Jurkat, Clone E6-1 (cell line): ENCODE measurements at regions not wholly inside any gene's neighbourhood (a gene's known extent, or its start where the extent isn't known, plus 50 kb on each side); places are given as distances from the start of the nearest gene placed in this dataset.
"Not testable (repeated sequence)": the region's sequence is repeated elsewhere in the genome, so short reads cannot be mapped to it uniquely, and the experiment has no call there.

Source experiments
- DNase-seq: peaks from one replicate; pipeline ENCODE4 v3.0.0-alpha.2; 2011; ENCODE audit warnings: low read depth, low spot score
- H3K4me3 ChIP-seq: 2 replicates; pipeline ENCODE4 v1.5.1; 2011; ENCODE audit warnings: mild to moderate bottlenecking, low read length, control low read depth, moderate library complexity

- no peak for DNase-seq
- no peak overlapping the region for H3K4me3 ChIP-seq
These were observed 160.6 kb downstream of the TUBA3C start for GRCh38 chr13:19020988-19021387.

- H3K4me3 ChIP-seq = no peak overlapping the region
- DNase-seq = no peak
These were observed 183.2 kb downstream of the TUBA3C start for GRCh38 chr13:18998389-18998788.

- DNase-seq = no peak
- no peak overlapping the region for H3K4me3 ChIP-seq
These were observed 185.0 kb downstream of the TUBA3C start for GRCh38 chr13:18996627-18997051.

GRCh38 chr13:18996221-18996620 is 185.4 kb downstream of the TUBA3C start:
- DNase-seq = no peak
- H3K4me3 ChIP-seq = no peak overlapping the region

GRCh38 chr13:18995259-18995873 is 186.3 kb downstream of the TUBA3C start:
- H3K4me3 ChIP-seq = no peak overlapping the region
- DNase-seq = no peak

GRCh38 chr13:18993884-18994660 is 187.6 kb downstream of the TUBA3C start:
- H3K4me3 ChIP-seq = no peak overlapping the region

GRCh38 chr13:18992791-18993190 is 188.8 kb downstream of the TUBA3C start:
- DNase-seq = no peak
- no peak overlapping the region for H3K4me3 ChIP-seq

More at GRCh38 chr13:18993884-18994660, 187.6 kb downstream of the TUBA3C start:
- no peak for DNase-seq

GRCh38 chr13:18991060-18991459 is 190.6 kb downstream of the TUBA3C start:
- H3K4me3 ChIP-seq = no peak overlapping the region
- DNase-seq = no peak

- no peak overlapping the region for H3K4me3 ChIP-seq
- no peak for DNase-seq
These were observed 203.2 kb downstream of the TUBA3C start for GRCh38 chr13:18978447-18978846.

GRCh38 chr13:18977857-18978256 is 203.8 kb downstream of the TUBA3C start:
- no peak for DNase-seq
- no peak overlapping the region for H3K4me3 ChIP-seq

GRCh38 chr13:18971576-18972219 is 209.9 kb downstream of the TUBA3C start:
- DNase-seq = no peak
- no peak overlapping the region for H3K4me3 ChIP-seq

- DNase-seq = no peak
- no peak overlapping the region for H3K4me3 ChIP-seq
These were observed 216.2 kb downstream of the TUBA3C start for GRCh38 chr13:18965347-18965855.

GRCh38 chr13:18964942-18965341 is 216.7 kb downstream of the TUBA3C start:
- no peak overlapping the region for H3K4me3 ChIP-seq
- DNase-seq = no peak

GRCh38 chr13:18963684-18964083 is 217.9 kb downstream of the TUBA3C start:
- not testable (repeated sequence) for H3K4me3 ChIP-seq, DNase-seq

- H3K4me3 ChIP-seq = no peak overlapping the region
- DNase-seq = no peak
These were observed 219.4 kb downstream of the TUBA3C start for GRCh38 chr13:18962168-18962734.

- H3K4me3 ChIP-seq = no peak overlapping the region
- DNase-seq = no peak
These were observed 220.1 kb downstream of the TUBA3C start for GRCh38 chr13:18961383-18962117.

- no peak overlapping the region for H3K4me3 ChIP-seq
- DNase-seq = no peak
These were observed 220.9 kb downstream of the TUBA3C start for GRCh38 chr13:18960637-18961227.

- DNase-seq = no peak
- H3K4me3 ChIP-seq = no peak overlapping the region
These were observed 221.6 kb downstream of the TUBA3C start for GRCh38 chr13:18959996-18960395.

GRCh38 chr13:18959229-18959628 is 222.4 kb downstream of the TUBA3C start:
- no peak overlapping the region for H3K4me3 ChIP-seq
- no peak for DNase-seq
